Thyroid gland (tissue), 4 donors: ENCODE measurements at regions not wholly inside any gene's neighbourhood (a gene's known extent, or its start where the extent isn't known, plus 50 kb on each side); places are given as distances from the start of the nearest gene placed in this dataset.

Source experiments
- DNase-seq, 2 donors: peaks; one replicate each; pipeline ENCODE4 v3.0.0-alpha.2; 2019
- H3K27ac ChIP-seq, 3 donors: fragments of 200-600 bp; sonication (generic); 1 replicate in 2 of 3; 2 replicates in 1 of 3; pipeline ENCODE4 v1.5.1; 2016 to 2019; ENCODE audit warnings: mild to moderate bottlenecking in 1 of 3, moderate library complexity in 1 of 3
- H3K27me3 ChIP-seq: fragments of 200-600 bp; sonication (generic); one replicate; pipeline ENCODE4 v1.5.1; 2019
- H3K36me3 ChIP-seq, 2 donors: fragments of 200-600 bp; sonication (generic); one replicate each; pipeline ENCODE4 v1.5.1; 2016 to 2019
- H3K4me1 ChIP-seq, 2 donors: fragments of 200-600 bp; sonication (generic); one replicate each; pipeline ENCODE4 v1.5.1; 2017 to 2019
- H3K4me3 ChIP-seq, 3 donors: fragments of 200-600 bp; sonication (generic); replicated peaks in 1 of 3; 1 replicate in 2 of 3; 2 replicates in 1 of 3; pipeline ENCODE4 v1.5.1; 2016; ENCODE audit warnings: mild to moderate bottlenecking in 1 of 3
- H3K9me3 ChIP-seq: fragments of 200-600 bp; sonication (generic); one replicate; pipeline ENCODE4 v1.5.1; 2017
- CTCF ChIP-seq, 6 experiments: fragments of 200-600 bp in 3 of 6; fragments of 450-650 bp in 3 of 6; sonication (generic) in 3 of 6; IDR thresholded peaks; one replicate each; pipeline ENCODE4 v1.5.1; 2016 to 2019; ENCODE audit warnings: antibody characterized with exemption in 6 of 6, mild to moderate bottlenecking in 2 of 6, inconsistent platforms in 1 of 6, moderate library complexity in 1 of 6
- POLR2A ChIP-seq, 2 donors: fragments of 450-650 bp; IDR thresholded peaks; one replicate each; pipeline ENCODE4 v1.6.1; 2017; ENCODE audit warnings: antibody characterized with exemption in 2 of 2, mild to moderate bottlenecking in 2 of 2, moderate library complexity in 1 of 2
- WGBS, 2 donors: methylation state at CpG; one replicate each; pipeline ENCODE4 v1.1.5; 2017; 5-methylcytosine and 5-hydroxymethylcytosine counted together
- intact Hi-C: fragments of 100-400 bp; cut with DNase I; formaldehyde crosslinking; loops from one replicate; pipeline ENCODE4 v1.15.1; 2023

GRCh38 chr7:106416430-106416829 lies 131.6 kb upstream of the NAMPT start:
- Histone ChIP-seq H3K36me3 (no peaks in the 10 kb centered on the region), H3K27me3 (no peaks in the 10 kb centered on the region), H3K9me3 (no peaks in the 10 kb centered on the region), H3K4me3 (no peak overlapping the region), H3K4me1 (peaks cover 10 to 12% of the 10 kb centered on the region in 2 donors), H3K27ac (no peak overlapping the region)
- intact Hi-C loops: no loop called here
- no peak for DNase-seq
- TF ChIP-seq POLR2A (IDR thresholded peaks at IDR 0.05) (no peak), CTCF (IDR thresholded peaks at IDR 0.05) (no peak)

GRCh38 chr7:106415433-106415832 lies 130.7 kb upstream of the NAMPT start:
- Histone ChIP-seq H3K4me3 (no peak overlapping the region), H3K27me3 (no peaks in the 10 kb centered on the region), H3K36me3 (no peaks in the 10 kb centered on the region), H3K9me3 (no peaks in the 10 kb centered on the region), H3K4me1 (peaks cover 0 to 2% of the 10 kb centered on the region in 2 donors), H3K27ac (no peak overlapping the region)
- intact Hi-C loops: no loop called here
- TF ChIP-seq CTCF (IDR thresholded peaks at IDR 0.05) (no peak), POLR2A (IDR thresholded peaks at IDR 0.05) (no peak)
- DNase-seq: no peak

DNA sequence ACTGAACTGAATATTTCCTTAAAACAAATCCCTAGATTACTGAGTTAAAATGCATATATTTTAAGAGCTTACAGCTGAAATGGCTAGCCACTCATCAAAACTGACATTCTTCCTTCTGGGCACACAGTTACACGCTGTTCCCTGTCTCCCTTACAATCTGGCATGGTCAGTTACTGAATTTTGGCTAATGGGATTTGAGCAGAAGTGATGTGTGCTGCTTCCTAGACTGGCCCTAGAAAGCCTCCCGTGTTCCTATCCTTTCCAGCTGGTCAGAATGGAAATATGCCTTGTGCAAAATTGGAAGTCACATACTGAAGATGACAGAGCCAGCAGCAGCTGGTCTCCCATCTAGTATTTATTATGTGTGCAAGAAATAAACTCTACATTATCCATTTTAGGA lies 128.7 kb upstream of the NAMPT start:
- Histone ChIP-seq H3K27me3 (no peaks in the 10 kb centered on the region), H3K4me1 (no peaks in the 10 kb centered on the region), H3K36me3 (no peaks in the 10 kb centered on the region), H3K9me3 (no peaks in the 10 kb centered on the region), H3K27ac (no peak overlapping the region), H3K4me3 (no peak overlapping the region)
- WGBS, 2 donors: 80 to 85% methylated on average over 2 of the region's 2 CpGs
- TF ChIP-seq CTCF (IDR thresholded peaks at IDR 0.05) (no peak), POLR2A (IDR thresholded peaks at IDR 0.05) (no peak)
- DNase-seq: no peak
- intact Hi-C loops: no loop called here

- H3K27ac ChIP-seq: no peak overlapping the region
- no peak for DNase-seq
- TF ChIP-seq CTCF (IDR thresholded peaks at IDR 0.05) (no peak), POLR2A (IDR thresholded peaks at IDR 0.05) (no peak)
- H3K27me3 ChIP-seq: no peaks in the 10 kb centered on the region
- H3K4me3 ChIP-seq: no peak overlapping the region
- no peaks in the 10 kb centered on the region for H3K36me3 ChIP-seq
- intact Hi-C loops: no loop called here
- no peaks in the 10 kb centered on the region for H3K4me1 ChIP-seq
- H3K9me3 ChIP-seq: no peaks in the 10 kb centered on the region
- WGBS, 2 donors: 0% methylated on average over 1 of the region's 1 CpG
Observed at GRCh38 chr7:106405697-106406141, 120.9 kb upstream of the NAMPT start.

DNA sequence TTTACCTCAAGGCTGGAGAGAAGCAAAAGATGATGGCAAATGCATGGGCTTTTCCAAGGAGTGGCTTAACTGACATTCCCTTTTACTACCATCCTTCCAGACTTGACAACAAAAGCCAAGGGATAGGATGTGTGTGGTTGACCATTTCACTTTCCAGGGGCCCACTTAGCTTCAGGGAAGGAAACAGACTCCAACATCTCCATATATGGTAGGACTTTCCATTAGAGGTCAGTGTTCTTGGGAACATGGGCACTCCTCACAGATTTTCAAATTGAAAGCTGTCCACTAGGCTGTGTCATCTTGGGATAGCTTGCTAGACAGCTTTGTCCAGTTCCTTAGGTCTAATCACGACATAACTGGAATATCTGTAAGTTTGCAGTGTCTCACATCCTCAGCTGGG lies 118.1 kb upstream of the NAMPT start:
- Histone ChIP-seq H3K4me3 (no peak overlapping the region), H3K4me1 (no peaks in the 10 kb centered on the region), H3K27me3 (no peaks in the 10 kb centered on the region), H3K27ac (no peak overlapping the region), H3K9me3 (no peaks in the 10 kb centered on the region), H3K36me3 (no peaks in the 10 kb centered on the region)
- no peak for DNase-seq
- TF ChIP-seq POLR2A (IDR thresholded peaks at IDR 0.05): no peak
- no peak for TF ChIP-seq CTCF (IDR thresholded peaks at IDR 0.05)
- WGBS, 2 donors: 86 to 97% methylated on average over 1 of the region's 1 CpG
- intact Hi-C loops: no loop called here
